Femur (tissue), 1 donor: ENCODE measurements at regions not wholly inside any gene's neighbourhood (a gene's known extent, or its start where the extent isn't known, plus 50 kb on each side); places are given as distances from the start of the nearest gene placed in this dataset.
A peak's percentile ranks its signal among the peaks of the same experiment; 100 is the strongest.

ENCODE experiments used
- DNase-seq: peaks from one replicate; pipeline ENCODE4 v3.0.0-alpha.2; 2017

DNA sequence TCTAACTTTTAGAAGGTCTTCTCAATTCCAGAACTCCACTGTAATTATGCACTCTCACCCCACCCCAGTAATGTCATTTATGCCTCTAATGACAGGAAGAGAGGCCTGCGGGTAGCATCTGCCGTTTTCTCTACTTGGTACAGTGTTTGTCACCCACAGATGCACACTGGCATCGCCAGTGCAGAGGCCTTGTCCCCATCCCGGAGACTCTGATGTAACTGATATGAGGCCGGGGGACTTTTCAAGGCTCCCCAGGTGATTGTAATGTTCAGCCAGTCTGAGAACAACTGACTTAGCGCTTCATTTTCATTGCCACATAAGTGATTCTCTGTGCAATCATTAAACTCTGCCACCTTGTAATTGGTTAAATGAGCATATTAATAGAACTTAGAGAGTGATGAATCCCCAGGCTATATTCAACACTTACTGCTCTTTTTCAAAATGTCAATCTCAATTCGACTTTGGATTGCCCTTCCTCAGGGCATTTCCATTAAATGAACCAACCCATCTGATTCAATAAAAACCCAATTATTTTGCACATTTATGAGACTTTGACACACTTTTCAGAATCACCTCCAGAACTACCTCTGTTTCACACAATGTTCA is 113.2 kb downstream of the HERPUD2 start:
- DNase-seq: no peak

DNA sequence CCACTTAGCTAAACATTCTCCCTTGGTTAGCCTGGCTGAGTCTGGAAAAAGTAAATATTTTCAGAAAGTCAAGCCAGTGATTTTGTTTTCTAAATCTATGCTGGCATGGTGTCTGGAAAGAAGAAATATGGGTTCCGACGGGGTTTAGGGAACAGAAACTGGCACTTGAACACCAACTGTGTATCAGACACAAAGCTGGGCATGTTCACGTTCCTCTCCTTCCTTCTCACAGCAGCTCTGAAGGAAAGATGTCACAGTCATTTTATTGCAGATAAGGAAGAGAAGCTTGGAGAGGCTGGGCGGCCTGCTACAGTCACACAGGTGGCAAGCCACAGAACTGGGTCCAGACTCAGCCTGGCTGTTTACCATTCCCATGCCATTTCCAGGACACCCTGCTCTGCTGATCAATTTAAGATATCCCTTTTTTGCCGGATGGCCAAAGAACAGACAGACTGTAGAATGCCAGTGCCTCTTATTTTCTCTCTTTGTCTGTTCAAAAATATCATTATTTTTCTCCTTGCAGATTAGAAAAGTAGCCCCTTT is 118.8 kb downstream of the HERPUD2 start:
- no peak for DNase-seq

DNA sequence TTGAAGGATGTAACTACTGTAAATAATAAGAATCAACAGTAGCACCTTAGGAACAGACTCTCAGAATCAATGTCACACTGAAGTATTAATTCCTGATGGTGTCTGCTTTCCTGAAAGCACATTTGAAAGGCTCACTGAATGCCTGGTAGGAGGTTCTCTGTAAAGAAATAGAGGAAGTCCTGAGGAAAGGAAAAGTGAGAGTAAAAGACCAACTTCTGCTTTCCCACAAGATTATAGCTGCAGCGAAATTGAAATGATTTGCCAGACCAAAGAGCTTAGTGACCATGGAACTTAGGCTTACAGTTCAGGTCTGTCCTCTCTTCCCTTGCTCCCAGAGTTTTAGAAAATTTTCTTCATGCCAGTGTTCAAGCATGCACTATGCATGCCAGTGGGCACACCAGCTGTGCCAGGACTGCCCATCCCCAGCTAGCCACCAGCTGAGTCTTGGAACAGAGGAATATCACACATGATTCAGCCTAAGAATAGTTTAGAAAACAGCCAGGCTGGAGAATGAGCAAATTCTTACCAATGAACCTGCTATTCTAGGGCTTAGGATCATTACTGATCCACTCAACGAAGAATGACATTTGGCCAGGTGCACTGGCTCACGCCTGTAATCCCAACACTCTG is 123.2 kb downstream of the HERPUD2 start:
- DNase-seq: no peak

DNA sequence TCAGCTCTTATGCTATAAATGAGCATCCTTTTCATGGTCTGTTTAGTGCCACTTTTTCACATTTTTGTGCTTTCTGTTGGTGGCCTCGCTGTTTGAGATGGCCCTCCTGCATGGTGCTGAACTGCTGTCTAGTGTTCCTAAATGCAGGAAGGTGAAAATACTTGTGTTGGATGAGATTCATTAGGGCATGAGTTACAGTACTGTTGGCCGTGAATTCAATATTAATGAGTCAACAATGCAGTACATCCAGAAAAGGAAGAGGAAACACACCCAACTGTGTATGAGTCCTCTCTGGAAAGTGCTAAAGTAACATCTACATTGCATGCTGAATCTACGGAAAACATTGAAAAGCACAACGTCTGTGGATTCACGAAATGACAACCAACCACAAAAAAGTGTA is 124.0 kb downstream of the HERPUD2 start:
- DNase-seq: no peak

DNA sequence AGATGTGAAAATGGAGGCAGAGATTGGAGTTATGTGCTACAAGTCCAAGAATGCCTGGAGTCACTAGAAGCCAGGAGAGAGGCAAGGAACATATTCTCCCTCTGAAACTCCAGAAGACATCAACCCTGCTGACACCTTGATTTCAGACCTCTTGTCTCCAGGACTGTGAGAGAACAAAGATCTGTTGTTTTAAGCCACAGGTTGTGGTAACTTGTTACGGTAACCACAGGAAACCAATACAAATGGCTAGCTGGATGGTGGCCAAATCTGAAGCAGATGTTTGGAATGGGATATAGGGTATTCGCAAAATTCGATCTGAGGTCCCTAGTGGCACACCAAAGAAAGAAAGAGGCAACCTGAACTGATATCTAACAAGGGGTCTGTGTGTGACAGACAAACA is 129.0 kb downstream of the HERPUD2 start:
- DNase-seq: no peak

DNA sequence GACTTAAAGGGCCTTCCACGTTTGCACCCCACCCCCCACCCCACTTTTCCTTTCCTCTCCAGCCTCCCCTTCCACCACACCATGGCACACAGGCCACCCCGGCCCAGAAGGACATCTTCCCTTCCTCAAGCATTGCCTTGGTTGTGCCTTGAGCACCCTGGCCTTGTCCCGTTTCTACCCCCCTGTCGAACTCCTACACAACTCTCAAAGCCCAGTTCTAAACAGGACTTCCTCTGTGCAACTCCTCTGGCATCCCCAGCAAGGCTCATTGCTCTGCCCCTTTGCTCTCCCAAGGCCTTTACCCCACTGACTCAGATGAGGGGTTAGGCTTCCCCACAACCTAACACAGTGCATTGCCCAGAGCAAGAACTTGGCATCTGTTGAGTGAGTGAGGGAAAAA is 136.1 kb downstream of the HERPUD2 start:
- no peak for DNase-seq

DNA sequence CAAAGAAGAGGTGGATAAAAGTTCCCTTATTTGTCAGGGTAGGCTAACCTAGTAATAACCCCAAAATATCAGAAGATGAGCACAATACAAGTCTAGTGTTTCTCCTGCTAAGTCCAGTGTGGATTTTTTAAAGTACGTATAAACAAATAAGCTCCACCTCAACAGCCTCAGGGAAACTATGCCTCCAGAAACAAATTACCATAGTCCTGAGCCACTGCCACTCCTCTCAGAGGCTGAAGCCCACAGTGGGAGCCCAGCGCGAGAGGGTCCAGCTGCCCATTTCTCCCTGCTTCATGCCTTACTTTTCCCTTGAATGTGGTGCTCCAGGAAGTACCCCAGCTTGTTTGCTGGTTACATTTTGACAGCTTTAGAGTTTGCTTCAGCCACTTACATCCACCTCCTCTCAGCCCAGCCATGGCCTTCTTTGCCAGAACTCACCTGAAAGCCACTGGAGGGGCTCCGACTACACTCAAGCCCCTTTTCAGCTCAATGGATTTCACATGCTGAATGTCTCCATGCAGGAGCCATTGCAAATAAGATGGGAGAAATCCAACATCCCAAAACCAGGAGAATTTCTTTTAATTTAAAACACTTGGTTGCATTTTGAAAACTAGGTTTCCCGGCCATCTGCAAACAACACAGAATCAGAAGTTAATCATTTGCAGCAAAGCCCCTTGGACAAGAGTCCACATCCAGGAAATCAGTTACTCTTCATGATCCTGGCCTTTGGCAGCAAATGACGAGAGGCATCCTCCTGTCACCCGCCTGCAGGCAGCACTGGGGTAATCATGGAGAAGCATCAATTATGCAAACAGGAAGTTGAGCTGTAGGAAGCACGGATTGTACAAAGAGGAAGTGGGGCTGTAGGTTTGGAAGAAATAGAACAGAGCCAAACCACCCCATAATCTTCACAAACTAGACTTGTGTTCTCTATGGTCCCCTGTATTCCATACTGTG is 138.1 kb downstream of the HERPUD2 start:
- DNase-seq: no peak

DNA sequence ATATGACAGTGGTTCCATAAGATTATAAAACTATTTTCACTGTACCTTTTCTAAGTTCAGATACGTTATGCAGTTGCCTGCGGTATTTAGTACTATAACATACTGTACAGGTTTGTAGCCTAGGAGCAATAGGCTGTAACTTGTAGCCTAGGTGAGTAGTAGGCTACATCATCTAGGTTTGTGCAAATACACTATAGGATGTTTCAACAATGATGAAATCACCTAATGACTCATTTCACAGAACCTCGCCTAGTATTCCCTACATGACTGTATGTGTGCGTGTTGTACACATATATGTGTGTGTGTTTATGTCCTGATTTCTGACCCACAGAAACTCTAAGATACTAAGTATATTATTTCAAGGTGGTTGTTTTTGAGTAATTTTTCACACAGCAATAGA is 139.0 kb downstream of the HERPUD2 start:
- no peak for DNase-seq

DNA sequence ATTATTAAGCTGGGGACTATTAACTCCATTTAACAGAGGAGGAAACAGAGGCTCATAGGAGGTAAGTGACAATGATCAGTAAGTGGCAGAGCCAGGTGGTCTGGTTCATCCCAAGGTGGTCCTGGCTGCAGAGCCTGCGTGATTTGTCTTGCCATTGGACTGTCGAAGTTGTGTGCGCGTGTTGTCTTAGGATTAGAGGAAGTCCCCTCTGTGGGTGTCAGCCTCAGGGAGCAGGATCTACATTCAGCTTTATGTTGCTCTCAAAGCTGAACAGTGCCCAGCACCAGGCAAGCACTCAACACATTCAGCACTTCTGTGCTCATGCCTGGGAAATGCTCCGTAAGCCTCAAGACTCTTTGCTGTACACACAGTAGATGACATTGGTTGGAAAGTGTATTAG is 139.5 kb downstream of the HERPUD2 start:
- no peak for DNase-seq

DNA sequence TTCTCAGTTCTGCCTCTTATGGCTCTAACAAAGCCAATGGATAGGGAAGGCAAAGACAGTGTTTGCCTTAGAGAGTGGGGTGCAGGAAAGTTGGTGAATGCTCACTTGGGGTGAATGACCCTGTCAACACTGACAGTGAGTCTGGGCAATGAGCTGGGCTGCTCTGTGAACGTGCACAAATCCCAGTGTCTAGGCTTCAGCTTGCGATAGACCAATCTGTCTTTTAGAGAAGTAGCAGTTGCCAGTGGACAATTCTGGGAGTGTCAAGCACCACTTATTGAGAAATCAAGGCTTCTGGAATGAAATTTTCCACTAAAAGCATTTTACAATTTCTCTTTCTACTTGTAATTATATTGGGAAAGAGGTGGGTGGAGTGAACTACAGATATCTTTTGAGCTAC is 141.4 kb downstream of the HERPUD2 start:
- DNase-seq: no peak

DNA sequence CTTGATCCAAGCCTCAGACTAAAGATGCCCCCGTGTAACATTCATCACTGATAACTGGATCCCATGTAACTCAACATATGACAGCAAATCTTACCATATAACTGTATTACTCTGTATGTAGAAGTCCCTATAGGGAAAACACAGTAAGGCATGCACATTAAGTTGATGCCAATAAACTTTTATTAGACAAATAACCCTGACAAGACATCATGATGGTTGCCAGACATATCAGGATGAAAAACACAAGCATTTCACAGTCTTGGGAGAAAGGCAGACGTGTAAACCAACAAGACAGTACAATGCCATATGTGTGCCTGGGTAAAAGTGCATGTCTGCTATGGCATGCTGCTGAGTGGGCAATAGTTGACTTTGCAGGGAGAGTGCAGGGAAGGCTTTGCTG is 142.2 kb downstream of the HERPUD2 start:
- DNase-seq: no peak

DNA sequence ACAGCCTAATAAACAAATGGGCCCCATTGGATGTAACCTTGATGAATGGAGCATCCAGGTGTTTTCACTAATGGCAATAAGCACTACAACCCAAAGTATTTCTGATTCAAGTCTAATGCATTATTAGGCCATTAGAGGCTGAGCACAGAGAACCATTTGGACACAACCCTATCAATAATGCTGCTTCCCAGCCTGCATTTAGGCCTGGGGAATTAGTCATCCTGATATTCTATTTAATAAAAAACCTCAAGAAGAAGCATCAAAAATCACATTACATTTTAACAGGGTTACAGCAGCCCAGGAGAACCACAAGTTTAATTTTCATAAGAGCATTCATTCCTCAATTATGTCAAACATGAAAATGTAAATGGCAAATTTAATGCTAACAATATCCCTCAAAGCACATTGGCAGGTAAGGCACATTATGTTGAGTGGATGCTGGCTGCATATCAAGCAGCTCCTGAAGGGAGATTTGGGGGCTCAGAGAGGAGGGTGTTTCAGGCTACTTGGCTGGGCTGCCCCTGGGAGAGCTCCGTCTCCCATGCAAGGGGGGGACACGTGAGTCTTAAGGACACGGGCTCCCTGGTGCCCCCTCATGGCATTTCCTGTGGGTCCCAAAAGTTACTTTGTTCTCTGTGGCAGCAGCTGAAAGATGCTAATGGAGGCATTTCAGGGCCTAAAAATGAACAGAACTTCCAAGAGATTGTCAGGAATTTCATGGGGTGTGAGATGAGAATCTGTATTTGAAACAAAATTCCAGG is 143.4 kb downstream of the HERPUD2 start:
- no peak for DNase-seq

DNA sequence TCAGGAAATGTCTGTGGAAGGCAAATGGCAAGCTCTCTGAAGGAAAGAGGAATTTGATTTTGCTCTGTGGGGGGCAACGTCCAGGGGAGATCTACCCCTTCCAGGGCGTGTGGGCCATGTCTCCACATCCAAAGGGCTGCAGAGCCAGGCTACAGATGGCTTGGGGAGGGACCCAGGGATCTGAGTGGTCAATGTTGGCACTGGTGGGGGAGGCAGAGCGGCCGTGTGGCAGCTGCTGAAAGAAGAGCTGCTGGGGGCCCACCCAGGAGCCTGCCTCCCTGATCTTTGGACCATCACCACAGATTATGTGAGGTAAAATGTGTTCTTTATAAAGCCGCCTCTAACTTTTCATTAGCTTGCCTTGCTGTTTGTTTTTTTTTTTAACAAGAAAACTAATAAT is 144.1 kb downstream of the HERPUD2 start:
- no peak for DNase-seq

DNA sequence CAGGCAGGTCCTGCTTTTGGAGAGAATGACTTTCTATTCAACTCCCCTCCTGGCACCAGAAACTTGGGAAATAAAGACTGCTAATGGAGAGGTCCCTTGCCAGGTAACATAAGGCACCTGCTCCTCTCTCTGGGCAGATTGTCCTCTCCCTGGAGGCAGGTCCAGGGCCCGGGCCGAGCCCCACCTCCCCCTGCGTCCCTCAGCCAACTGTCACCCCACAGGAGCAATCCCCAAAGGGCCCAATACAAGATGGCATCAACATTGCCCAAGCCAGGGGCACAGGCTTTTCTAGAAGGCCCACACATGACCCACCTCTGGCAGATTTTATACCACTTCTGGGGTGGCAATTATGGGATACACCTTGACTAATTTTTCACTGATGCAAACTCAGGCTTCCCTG is 145.2 kb downstream of the HERPUD2 start:
- DNase-seq: no peak

DNA sequence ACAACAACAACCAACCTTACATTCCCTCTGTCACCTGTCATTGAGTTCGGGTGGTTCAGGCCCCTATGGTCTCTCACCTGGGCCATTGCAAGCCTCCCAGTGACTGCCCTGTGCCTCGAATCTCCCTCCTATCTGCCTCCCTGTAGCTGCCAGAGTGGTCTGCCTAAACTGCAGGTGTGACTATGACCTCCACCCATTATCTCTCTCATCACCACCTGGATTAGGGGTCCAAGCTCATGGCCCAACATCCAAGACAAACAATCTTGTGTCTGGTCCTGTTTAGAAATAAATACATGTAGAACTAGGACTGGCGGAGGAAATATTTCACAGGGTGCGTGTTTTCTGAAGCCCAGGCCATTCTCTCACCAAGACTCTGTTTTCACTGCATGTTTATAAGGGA is 146.6 kb downstream of the HERPUD2 start:
- DNase-seq: no peak

DNA sequence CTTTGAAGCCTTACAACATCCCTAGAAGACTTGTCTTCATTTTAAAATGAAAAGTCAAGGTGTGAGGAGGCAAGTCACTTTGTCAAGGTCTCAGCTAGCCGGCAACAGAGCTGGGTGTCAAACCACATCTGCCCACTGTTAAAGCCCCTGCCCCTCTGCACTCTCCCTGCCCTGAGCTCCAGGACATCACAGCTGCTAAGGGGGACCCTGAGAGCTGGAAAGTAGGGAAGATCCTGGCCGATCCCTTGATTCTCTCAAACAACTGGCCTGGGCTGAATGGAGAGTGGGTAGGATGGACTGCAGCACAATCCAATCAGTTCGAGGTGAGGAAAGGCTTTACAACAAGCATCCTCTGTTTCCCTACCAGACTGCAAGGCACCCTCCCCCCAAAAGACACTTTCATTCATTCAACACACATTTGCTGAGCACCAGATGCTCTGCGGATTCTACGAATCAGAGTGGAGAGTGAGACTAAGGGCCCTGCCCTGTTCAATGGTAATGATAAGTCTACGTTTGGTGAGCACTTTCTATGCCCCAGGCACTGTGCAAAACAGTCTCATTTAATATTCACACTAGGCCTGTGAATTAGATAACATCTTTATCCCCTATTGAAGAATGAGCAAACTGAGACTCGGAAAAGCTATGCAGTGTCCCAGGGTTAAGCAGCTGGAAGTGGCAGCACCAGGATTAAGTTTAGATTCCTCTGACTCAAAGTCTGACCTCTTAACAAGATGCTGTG is 148.1 kb downstream of the HERPUD2 start:
- DNase-seq: no peak

DNA sequence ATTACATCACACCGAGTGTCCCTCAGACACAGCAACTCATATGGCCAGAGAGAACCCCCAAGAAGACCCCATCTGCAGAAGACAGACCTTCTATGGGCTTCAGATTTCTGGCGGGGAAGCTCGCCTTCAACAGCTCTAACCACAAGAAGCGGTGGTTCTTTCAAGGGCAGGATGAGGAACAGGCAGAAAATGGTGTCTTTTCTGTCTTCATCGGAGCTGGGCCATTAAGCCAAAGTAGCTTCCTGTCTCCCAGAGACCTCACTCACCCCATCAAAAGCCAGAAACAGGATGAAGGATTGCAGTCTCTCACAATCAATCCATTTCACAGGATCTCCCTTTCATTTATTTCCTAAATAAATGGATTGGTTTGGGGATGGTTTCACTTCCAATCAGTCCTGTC is 149.1 kb downstream of the HERPUD2 start:
- no peak for DNase-seq

DNA sequence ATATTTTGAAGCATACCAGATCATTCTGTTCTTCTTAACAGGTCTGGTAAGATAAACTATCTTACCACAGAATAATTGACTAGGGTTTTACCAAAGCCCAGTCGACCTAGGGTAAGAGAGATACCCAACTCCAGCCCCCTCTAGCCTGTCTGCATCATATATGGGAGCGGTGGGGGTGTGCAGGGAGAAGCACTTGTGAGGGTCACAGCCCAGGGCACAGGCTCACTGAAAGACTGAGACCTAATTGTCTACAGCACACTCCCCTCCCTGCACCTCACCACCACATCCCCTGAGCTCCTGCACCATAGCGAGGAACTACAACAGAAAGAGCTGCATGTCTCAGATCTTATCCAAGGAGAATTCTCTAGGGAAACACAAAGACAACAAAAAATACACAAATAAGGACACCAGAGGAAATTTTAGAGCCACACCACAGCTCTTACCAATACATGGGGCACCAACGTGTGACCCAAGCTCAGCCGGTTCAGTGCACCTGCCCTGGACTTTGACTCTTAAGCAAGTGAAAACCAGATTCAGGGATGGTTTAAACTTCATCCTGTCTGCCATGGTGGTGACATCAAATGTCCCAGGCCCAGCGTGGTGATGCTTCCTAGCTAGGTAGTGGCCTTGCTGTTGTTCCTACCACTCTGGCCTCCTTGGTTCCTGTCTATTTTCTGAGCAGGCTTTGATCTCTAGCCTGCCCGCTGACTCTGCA is 150.8 kb downstream of the HERPUD2 start:
- DNase-seq: no peak

DNA sequence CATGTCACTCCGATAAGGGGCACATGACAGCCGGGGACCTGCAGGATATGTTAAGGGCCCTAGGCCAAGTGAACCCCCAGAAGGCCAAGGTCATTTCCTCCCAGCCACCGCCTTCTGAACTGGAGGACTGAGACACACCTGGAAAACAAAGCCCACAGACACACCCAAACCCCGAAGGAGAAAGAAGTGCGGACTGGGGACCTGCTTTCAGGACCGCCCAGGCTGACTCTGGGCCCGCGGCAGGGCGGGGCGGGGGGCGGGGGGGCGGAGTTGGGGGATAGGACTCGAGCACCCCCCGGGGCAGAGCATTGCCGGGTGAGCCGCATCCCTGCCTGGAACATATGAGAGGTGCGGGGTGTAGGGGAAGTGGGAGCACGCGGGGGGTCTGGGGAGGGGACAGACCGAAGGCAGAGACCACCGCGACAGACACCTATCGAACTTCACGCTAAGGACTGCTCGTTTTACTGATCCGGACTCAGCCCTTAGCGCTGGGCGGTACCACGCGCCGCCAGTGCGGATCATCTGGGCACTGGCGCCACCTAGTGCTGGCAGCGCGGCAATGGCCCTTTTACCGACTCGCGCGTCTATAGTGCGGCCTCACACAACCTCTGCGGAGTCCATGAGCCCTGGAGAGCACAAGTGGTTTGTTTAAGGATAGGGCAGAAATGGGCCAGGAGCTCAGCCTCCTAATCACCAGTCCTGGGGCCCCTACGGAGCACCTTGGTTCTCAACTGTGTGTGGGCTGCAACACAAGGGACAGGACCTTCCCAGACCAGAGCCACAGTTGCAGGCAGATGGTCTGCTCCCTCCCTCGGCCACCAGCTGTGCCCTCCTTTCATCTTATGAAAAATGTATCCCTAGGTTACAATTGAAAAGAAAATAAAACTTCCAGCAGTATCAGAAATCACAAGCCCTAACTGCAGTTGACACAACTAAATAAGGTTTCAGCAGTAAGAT is 157.6 kb downstream of the HERPUD2 start:
- DNase-seq: peak; percentile 80

DNA sequence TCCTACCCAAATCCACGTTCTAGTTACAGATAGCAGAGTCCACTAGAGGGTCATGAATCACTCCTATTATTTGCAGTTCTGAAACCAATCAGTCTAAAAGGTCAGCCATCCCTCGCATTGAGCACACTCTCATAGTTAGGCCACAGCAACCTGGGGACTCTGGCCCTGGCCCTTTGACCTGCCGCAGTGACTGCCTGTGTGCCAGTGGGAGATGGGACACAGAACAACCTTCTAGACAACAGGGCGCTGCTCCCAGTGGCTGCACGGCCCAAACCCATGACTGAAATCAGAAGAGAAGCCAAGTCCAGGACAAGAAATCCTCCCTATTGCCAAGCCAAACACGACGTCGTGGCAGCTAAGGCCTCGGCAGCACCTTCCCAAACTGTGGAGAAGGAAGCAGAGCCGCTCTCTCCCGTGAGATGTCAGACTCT is 158.5 kb downstream of the HERPUD2 start:
- DNase-seq: no peak
